Neural cell (in vitro differentiated cells): ENCODE measurements at regions not wholly inside any gene's neighbourhood (a gene's known extent, or its start where the extent isn't known, plus 50 kb on each side); places are given as distances from the start of the nearest gene placed in this dataset.

Experiments
- H2AFZ ChIP-seq: fragments of 200-600, 300-800 bp; sonication (generic), shearing (Covaris generic); 2 replicates; pipeline ENCODE4 v1.6.0; 2014; ENCODE audit warnings: low read depth, mild to moderate bottlenecking, antibody characterized with exemption, low read length, moderate library complexity
- H3F3A ChIP-seq: fragments of 200-600 bp; shearing (Covaris generic); 2 replicates; pipeline ENCODE4 v1.6.1; 2016; ENCODE audit warnings: mild to moderate bottlenecking, moderate library complexity, mixed read lengths, antibody characterized with exemption, low read length; ENCODE audit not compliant: insufficient read depth, poor library complexity, severe bottlenecking
- H3K27ac ChIP-seq: fragments of 200-600, 300-800 bp; sonication (generic), shearing (Covaris generic); 2 replicates; pipeline ENCODE4 v1.5.1; 2014; ENCODE audit warnings: mild to moderate bottlenecking, low read length, moderate library complexity
- H3K27me3 ChIP-seq: fragments of 300-800, 200-600 bp; sonication (generic), shearing (Covaris generic); 2 replicates; pipeline ENCODE4 v1.6.0; 2014; ENCODE audit warnings: mild to moderate bottlenecking, low read depth, low read length, moderate library complexity; ENCODE audit not compliant: insufficient read depth
- H3K36me3 ChIP-seq: fragments of 300-800, 200-600 bp; sonication (generic), shearing (Covaris generic); 2 replicates; pipeline ENCODE4 v1.5.1; 2014; ENCODE audit warnings: mild to moderate bottlenecking, antibody characterized with exemption, low read length, moderate library complexity; ENCODE audit not compliant: insufficient read depth
- H3K4me2 ChIP-seq: fragments of 300-800, 200-600 bp; sonication (generic), shearing (Covaris generic); 2 replicates; pipeline ENCODE4 v1.6.0; 2014; ENCODE audit warnings: mild to moderate bottlenecking, low read length
- H3K4me3 ChIP-seq: fragments of 300-800, 200-600 bp; sonication (generic), shearing (Covaris generic); 2 replicates; pipeline ENCODE4 v1.5.1; 2014; ENCODE audit warnings: mild to moderate bottlenecking, low read length, moderate library complexity
- H3K79me2 ChIP-seq: fragments of 200-600 bp; shearing (Covaris generic); replicated peaks from 2 replicates; pipeline ENCODE4 v1.6.0; 2014; ENCODE audit warnings: mild to moderate bottlenecking, low read length, moderate library complexity; ENCODE audit not compliant: insufficient read depth
- H3K9ac ChIP-seq: fragments of 300-800, 200-600 bp; sonication (generic), shearing (Covaris generic); 2 replicates; pipeline ENCODE4 v1.6.1; 2016; ENCODE audit warnings: mild to moderate bottlenecking, low read length, mixed read lengths
- H3K9me2 ChIP-seq: fragments of 200-600 bp; shearing (Covaris generic); 2 replicates; pipeline ENCODE4 v1.6.1; 2016; ENCODE audit warnings: mild to moderate bottlenecking, low read length, mixed read lengths; ENCODE audit not compliant: insufficient read depth
- H3K9me3 ChIP-seq: fragments of 200-600, 300-800 bp; sonication (generic), shearing (Covaris generic); 2 replicates; pipeline ENCODE4 v1.6.1; 2016; ENCODE audit warnings: mild to moderate bottlenecking, mixed run types, low read length, moderate library complexity, mixed read lengths
- H4K20me1 ChIP-seq: fragments of 200-600 bp; shearing (Covaris generic); 2 replicates; pipeline ENCODE4 v1.6.1; 2016; ENCODE audit warnings: mild to moderate bottlenecking, mixed run types; ENCODE audit not compliant: insufficient read depth
- EP300 ChIP-seq: fragments of 450-650 bp; conservative IDR thresholded peaks from 2 replicates; pipeline ENCODE4 v1.6.1; 2014; ENCODE audit warnings: antibody characterized with exemption, mild to moderate bottlenecking, moderate library complexity; ENCODE audit not compliant: poor library complexity, severe bottlenecking
- EZH2 ChIP-seq: fragments of 200-600, 300-800 bp; shearing (Covaris generic), sonication (generic); IDR thresholded peaks from 2 replicates; pipeline ENCODE4 v1.6.1; 2014; ENCODE audit warnings: antibody characterized with exemption, low read length, borderline replicate concordance, mild to moderate bottlenecking; ENCODE audit not compliant: insufficient read depth, poor library complexity, severe bottlenecking
- MXI1 ChIP-seq: fragments of 450-650 bp; conservative IDR thresholded peaks from 2 replicates; pipeline ENCODE4 v1.6.1; 2014; ENCODE audit warnings: antibody characterized with exemption, mild to moderate bottlenecking; ENCODE audit not compliant: poor library complexity, severe bottlenecking
- POLR2AphosphoS5 ChIP-seq: IDR thresholded peaks from 2 replicates; pipeline ENCODE4 v1.6.1; 2012
- RAD21 ChIP-seq: fragments of 450-650 bp; conservative IDR thresholded peaks from 2 replicates; pipeline ENCODE4 v1.6.1; 2014; ENCODE audit warnings: antibody characterized with exemption, mild to moderate bottlenecking, moderate library complexity
- SMC3 ChIP-seq: fragments of 450-650 bp; conservative IDR thresholded peaks from 2 replicates; pipeline ENCODE4 v1.6.1; 2014; ENCODE audit warnings: antibody characterized with exemption, mild to moderate bottlenecking, moderate library complexity; ENCODE audit not compliant: poor library complexity
- TAF1 ChIP-seq: IDR thresholded peaks from 2 replicates; pipeline ENCODE4 v1.6.1; 2012; ENCODE audit warnings: low read depth
- TF ChIP-seq, protein P1 (sequence below): IDR thresholded peaks from 2 replicates; pipeline ENCODE4 v1.6.1; 2012; ENCODE audit warnings: borderline replicate concordance
- TF ChIP-seq, protein P2 (sequence below): fragments of 450-650 bp; IDR thresholded peaks from 2 replicates; pipeline ENCODE4 v1.5.1; 2014; ENCODE audit warnings: antibody characterized with exemption, mild to moderate bottlenecking, moderate library complexity; ENCODE audit not compliant: poor library complexity, severe bottlenecking

DNA sequence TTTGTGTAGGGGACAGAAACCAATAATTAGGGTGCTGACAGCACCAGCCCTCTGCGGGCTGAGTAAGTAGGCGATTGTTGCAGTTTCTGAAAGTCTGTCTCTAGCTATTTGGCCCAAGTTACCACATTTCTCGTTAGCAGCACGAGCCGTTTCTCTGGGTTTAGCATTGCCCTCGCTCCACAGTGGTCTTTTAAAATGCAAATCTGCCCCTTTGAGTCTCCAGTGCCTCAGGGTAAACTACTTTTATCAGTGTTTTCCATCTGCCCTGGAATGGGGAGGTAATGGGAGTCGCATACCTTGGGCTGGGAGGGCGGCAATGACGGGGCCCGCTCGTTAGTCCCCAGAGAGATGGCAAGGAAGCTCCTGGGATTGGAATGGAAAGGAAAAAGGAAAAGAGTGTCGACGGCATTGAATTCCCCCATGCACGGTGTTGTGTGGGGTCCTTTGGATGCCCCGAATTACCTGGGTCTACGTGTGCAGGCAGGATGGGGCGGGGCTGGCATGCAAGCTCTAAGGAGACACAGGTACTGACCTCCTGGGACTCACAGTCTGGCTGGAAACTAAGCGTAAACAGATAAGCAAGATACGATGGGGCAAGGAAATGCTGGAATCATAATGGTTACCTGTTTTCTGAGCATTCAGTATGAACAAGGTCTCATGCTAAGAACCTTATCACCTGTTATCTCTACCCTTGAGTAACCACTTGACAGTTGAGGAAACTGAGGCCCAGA lies 131.8 kb upstream of the MAP1LC3B2 start:
- Histone ChIP-seq H3K79me2 (no peaks in the 10 kb centered on the region), H3K9me2 (no peaks in the 10 kb centered on the region), H3K9me3 (no peaks in the 10 kb centered on the region), H3K36me3 (no peaks in the 10 kb centered on the region), H3K4me3 (no peak overlapping the region), H4K20me1 (no peaks in the 10 kb centered on the region), H3K4me2 (no peak overlapping the region), H3K27ac (no peak overlapping the region), H3K27me3 (peaks cover 3% of the 10 kb centered on the region), H3F3A (no peaks in the 10 kb centered on the region), H2AFZ (no peak overlapping the region), H3K9ac (no peak overlapping the region)
- TF ChIP-seq POLR2AphosphoS5 (no peak), SMC3 (no peak)

DNA sequence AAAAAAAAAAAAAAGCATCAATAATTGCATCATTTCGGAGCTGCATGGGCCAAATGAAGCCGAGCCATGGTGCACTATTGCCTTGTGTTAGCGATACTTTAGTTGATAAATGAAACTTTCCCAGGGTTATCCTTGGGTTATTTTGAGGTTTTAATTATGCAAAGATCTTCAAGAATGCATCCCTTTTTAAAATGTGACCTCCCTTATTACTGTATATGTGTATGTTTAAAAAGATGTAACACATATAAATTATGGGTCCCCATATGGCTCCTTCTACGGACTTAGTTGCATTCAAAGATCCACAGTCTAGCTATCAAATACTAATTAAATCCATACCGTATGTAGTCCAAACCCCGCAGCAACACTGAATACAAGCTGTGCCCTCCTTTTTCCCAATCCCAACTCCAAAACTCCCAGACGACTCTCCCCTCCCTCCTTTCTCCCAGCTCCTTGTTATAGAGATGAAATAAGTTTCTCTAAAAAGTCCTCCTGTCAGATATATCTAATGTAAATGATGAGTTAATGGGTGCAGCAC lies 129.3 kb upstream of the MAP1LC3B2 start:
- no peaks in the 10 kb centered on the region for H4K20me1 ChIP-seq
- no peak for TF ChIP-seq EZH2
- no peak for TF ChIP-seq RAD21
- TF ChIP-seq MXI1 = no peak
- TF ChIP-seq, protein P1, sequence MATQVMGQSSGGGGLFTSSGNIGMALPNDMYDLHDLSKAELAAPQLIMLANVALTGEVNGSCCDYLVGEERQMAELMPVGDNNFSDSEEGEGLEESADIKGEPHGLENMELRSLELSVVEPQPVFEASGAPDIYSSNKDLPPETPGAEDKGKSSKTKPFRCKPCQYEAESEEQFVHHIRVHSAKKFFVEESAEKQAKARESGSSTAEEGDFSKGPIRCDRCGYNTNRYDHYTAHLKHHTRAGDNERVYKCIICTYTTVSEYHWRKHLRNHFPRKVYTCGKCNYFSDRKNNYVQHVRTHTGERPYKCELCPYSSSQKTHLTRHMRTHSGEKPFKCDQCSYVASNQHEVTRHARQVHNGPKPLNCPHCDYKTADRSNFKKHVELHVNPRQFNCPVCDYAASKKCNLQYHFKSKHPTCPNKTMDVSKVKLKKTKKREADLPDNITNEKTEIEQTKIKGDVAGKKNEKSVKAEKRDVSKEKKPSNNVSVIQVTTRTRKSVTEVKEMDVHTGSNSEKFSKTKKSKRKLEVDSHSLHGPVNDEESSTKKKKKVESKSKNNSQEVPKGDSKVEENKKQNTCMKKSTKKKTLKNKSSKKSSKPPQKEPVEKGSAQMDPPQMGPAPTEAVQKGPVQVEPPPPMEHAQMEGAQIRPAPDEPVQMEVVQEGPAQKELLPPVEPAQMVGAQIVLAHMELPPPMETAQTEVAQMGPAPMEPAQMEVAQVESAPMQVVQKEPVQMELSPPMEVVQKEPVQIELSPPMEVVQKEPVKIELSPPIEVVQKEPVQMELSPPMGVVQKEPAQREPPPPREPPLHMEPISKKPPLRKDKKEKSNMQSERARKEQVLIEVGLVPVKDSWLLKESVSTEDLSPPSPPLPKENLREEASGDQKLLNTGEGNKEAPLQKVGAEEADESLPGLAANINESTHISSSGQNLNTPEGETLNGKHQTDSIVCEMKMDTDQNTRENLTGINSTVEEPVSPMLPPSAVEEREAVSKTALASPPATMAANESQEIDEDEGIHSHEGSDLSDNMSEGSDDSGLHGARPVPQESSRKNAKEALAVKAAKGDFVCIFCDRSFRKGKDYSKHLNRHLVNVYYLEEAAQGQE = no peak
- no peak for TF ChIP-seq EP300
- TF ChIP-seq, protein P2, sequence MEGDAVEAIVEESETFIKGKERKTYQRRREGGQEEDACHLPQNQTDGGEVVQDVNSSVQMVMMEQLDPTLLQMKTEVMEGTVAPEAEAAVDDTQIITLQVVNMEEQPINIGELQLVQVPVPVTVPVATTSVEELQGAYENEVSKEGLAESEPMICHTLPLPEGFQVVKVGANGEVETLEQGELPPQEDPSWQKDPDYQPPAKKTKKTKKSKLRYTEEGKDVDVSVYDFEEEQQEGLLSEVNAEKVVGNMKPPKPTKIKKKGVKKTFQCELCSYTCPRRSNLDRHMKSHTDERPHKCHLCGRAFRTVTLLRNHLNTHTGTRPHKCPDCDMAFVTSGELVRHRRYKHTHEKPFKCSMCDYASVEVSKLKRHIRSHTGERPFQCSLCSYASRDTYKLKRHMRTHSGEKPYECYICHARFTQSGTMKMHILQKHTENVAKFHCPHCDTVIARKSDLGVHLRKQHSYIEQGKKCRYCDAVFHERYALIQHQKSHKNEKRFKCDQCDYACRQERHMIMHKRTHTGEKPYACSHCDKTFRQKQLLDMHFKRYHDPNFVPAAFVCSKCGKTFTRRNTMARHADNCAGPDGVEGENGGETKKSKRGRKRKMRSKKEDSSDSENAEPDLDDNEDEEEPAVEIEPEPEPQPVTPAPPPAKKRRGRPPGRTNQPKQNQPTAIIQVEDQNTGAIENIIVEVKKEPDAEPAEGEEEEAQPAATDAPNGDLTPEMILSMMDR = no peak
- TF ChIP-seq SMC3 = no peak
- TF ChIP-seq POLR2AphosphoS5 = no peak
- no peak for TF ChIP-seq TAF1
- no peak overlapping the region for H3K9ac ChIP-seq

More for the DNA sequence above, 129.3 kb upstream of the MAP1LC3B2 start:
- Histone ChIP-seq H3K79me2 (no peaks in the 10 kb centered on the region), H3K4me2 (no peak overlapping the region), H3K36me3 (no peaks in the 10 kb centered on the region), H3K27ac (no peak overlapping the region), H3K27me3 (peaks cover 3% of the 10 kb centered on the region), H2AFZ (no peak overlapping the region), H3F3A (no peaks in the 10 kb centered on the region), H3K9me2 (no peaks in the 10 kb centered on the region), H3K4me3 (no peak overlapping the region), H3K9me3 (no peaks in the 10 kb centered on the region)
